H1 (cell line): ENCODE measurements at regions not wholly inside any gene's neighbourhood (a gene's known extent, or its start where the extent isn't known, plus 50 kb on each side); places are given as distances from the start of the nearest gene placed in this dataset.

ENCODE experiments used
- ASH2L ChIP-seq: fragments of 200-600, 300-600 bp; sonication (generic); IDR thresholded peaks from one replicate; pipeline ENCODE4 v1.7.1; 2017; ENCODE audit warnings: low read length
- CBX5 ChIP-seq: fragments of 300-800, 300-1000 bp; sonication (generic); IDR thresholded peaks from 2 replicates; pipeline ENCODE4 v1.7.1; 2016; ENCODE audit warnings: antibody characterized with exemption, low read length, low read depth
- CHD7 ChIP-seq: fragments of 300-600 bp; sonication (generic); IDR thresholded peaks from 2 replicates; pipeline ENCODE4 v1.7.1; 2012; ENCODE audit warnings: low read length, moderate library complexity, mild to moderate bottlenecking, inconsistent platforms; ENCODE audit not compliant: insufficient replicate concordance
- CREB1 ChIP-seq: IDR thresholded peaks from 2 replicates; pipeline ENCODE4 v1.6.1; 2012; ENCODE audit warnings: inconsistent platforms
- CTCF ChIP-seq, 3 experiments: IDR thresholded peaks; 1 replicate in 2 of 3; 2 replicates in 1 of 3; pipeline versions ENCODE4 v1.5.1 to v1.6.1; 2011; ENCODE audit warnings: low read length in 3 of 3, mild to moderate bottlenecking in 3 of 3, inconsistent platforms in 2 of 3, low read depth in 1 of 3, moderate library complexity in 1 of 3; ENCODE audit not compliant: insufficient read depth in 1 of 3; ENCODE audit errors: control extremely low read depth in 1 of 3
- EGR1 ChIP-seq: IDR thresholded peaks from 2 replicates; pipeline ENCODE4 v1.6.1; 2011; ENCODE audit warnings: low read depth, low read length, borderline replicate concordance
- FOSL1 ChIP-seq: IDR thresholded peaks from 2 replicates; pipeline ENCODE4 v1.6.1; 2011; ENCODE audit warnings: mild to moderate bottlenecking, low read depth, low read length, moderate library complexity; ENCODE audit not compliant: insufficient read depth
- SP2 ChIP-seq: IDR thresholded peaks from 2 replicates; pipeline ENCODE4 v1.6.1; 2012; ENCODE audit warnings: mild to moderate bottlenecking, low read length, inconsistent platforms
- SP4 ChIP-seq: IDR thresholded peaks from 2 replicates; pipeline ENCODE4 v1.6.1; 2012; ENCODE audit warnings: low read length, inconsistent platforms
- TCF12 ChIP-seq: IDR thresholded peaks from 2 replicates; pipeline ENCODE4 v1.6.1; 2011; ENCODE audit warnings: low read depth, mild to moderate bottlenecking, low read length

DNA sequence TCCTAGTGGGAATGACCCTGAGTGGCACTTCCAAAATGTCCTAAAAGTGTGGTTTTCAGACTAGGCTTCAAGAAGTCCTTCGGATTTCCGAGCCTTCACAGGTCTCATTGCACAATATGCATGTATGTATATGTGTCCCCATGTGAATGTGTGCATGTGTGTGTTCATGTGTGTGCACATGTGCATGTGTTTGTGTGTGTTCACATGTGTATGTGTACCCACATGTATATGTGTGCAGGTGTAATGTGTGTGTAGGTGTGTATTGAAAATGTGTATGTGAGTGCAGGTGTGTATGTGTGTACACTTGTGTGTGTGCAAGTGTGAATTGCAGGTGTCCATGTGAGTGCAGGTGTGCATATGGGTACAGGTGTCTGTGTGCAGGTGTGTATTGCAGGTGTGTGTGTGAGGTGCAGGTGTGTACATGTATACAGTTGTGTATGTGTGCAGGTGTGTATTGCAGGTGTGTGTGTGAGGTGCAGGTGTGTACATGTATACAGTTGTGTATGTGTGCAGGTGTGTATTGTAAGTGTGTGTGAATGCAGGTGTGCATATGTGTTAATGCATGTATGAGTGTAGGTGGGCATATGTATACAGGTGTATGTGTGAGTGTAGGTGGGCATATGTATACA is 124.4 kb upstream of the EPB41L3 start (continued):
- no peak for TF ChIP-seq CHD7
- TF ChIP-seq FOSL1: no peak
- no peak for TF ChIP-seq EGR1
- no peak for TF ChIP-seq CTCF (IDR thresholded peaks at IDR 0.05; ENCODE audit: control extremely low read depth in 1 of 3, insufficient read depth in 1 of 3, low read depth in 1 of 3, low read length in 3 of 3)
- no peak for TF ChIP-seq TCF12
- no peak for TF ChIP-seq CREB1
- no peak for TF ChIP-seq ASH2L
- TF ChIP-seq SP4: no peak
- no peak for TF ChIP-seq SP2
- no peak for TF ChIP-seq CBX5
